Endodermal cell (in vitro differentiated cells): ENCODE measurements at regions not wholly inside any gene's neighbourhood (a gene's known extent, or its start where the extent isn't known, plus 50 kb on each side); places are given as distances from the start of the nearest gene placed in this dataset.

ENCODE experiments used
- DNase-seq: peaks from one replicate; pipeline ENCODE4 v3.0.0-alpha.2; 2017
- H3K27ac ChIP-seq: 2 replicates; pipeline ENCODE4 v1.5.1; 2013; ENCODE audit warnings: mild to moderate bottlenecking, low read depth, low read length, moderate library complexity
- H3K27me3 ChIP-seq: 2 replicates; pipeline ENCODE4 v1.6.1; 2013; ENCODE audit warnings: mild to moderate bottlenecking, low read length, moderate library complexity; ENCODE audit not compliant: insufficient read depth, control insufficient read depth, poor library complexity, severe bottlenecking
- H3K36me3 ChIP-seq: 2 replicates; pipeline ENCODE4 v1.7.0; 2013; ENCODE audit warnings: mild to moderate bottlenecking, low read length, moderate library complexity; ENCODE audit not compliant: control insufficient read depth, insufficient read depth
- H3K4me1 ChIP-seq: one replicate; pipeline ENCODE4 v1.7.0; 2013; ENCODE audit warnings: low read length; ENCODE audit not compliant: control insufficient read depth, insufficient read depth
- H3K4me3 ChIP-seq: 2 replicates; pipeline ENCODE4 v1.5.1; 2013; ENCODE audit warnings: mild to moderate bottlenecking, low read length, moderate library complexity
- H3K9ac ChIP-seq: 2 replicates; pipeline ENCODE4 v1.6.1; 2013; ENCODE audit warnings: mild to moderate bottlenecking, low read length, moderate library complexity; ENCODE audit not compliant: poor library complexity, severe bottlenecking; ENCODE audit errors: extremely low read depth
- H3K9me3 ChIP-seq: 2 replicates; pipeline ENCODE4 v1.6.1; 2013; ENCODE audit warnings: mild to moderate bottlenecking, low read length, moderate library complexity; ENCODE audit not compliant: control insufficient read depth
- H3K27ac Mint-ChIP-seq: 2 replicates; pipeline ENCODE4 v1.8.0; 2020; ENCODE audit warnings: mixed read lengths
- H3K27me3 Mint-ChIP-seq: 2 replicates; pipeline ENCODE4 v1.8.0; 2021; ENCODE audit warnings: mild to moderate bottlenecking, mixed read lengths; ENCODE audit not compliant: insufficient read depth
- H3K36me3 Mint-ChIP-seq: 2 replicates; pipeline ENCODE4 v1.8.0; 2020; ENCODE audit warnings: low read depth, mixed read lengths
- H3K4me1 Mint-ChIP-seq: 2 replicates; pipeline ENCODE4 v1.8.0; 2020; ENCODE audit warnings: mixed read lengths
- H3K4me3 Mint-ChIP-seq: 2 replicates; pipeline ENCODE4 v1.8.0; 2020; ENCODE audit warnings: mild to moderate bottlenecking, moderate library complexity, mixed read lengths
- H3K9me3 Mint-ChIP-seq: 2 replicates; pipeline ENCODE4 v1.8.0; 2020; ENCODE audit warnings: mild to moderate bottlenecking, mixed read lengths
- WGBS, 2 experiments: methylation state at CpG; one replicate each; pipeline versions ENCODE4 v1.1.5 to v1.1.7; 2013; ENCODE audit warnings: missing lambda C conversion rate in 2 of 2, mixed read lengths in 1 of 2; ENCODE audit not compliant: insufficient coverage in 1 of 2, insufficient read length in 1 of 2; 5-methylcytosine and 5-hydroxymethylcytosine counted together
- TF ChIP-seq, protein P1 (sequence below): fragments of 200-600 bp; sonication (generic); conservative IDR thresholded peaks from 2 replicates; pipeline ENCODE4 v1.5.0; 2021; ENCODE audit warnings: antibody characterized with exemption, mild to moderate bottlenecking

DNA sequence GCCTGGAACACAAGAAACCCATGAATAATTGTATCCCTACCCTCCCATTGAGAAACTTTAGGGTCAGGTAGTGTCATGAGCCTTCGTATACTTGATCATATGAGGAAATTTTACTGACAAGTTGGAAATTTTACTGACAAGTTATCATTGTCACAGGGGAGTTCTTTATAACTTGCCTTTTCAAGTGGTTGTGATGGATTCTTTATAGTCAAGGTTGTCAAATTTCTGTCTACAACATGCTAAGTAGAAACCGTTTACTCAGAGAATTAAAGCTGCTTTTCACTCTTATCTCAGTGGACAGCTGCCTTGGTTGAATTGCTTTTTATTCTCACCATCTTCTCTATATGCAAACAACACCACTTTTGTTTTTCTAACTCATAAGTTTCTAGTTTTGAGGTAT lies 1286.4 kb downstream of the EPHA7 start:
- Histone ChIP-seq H3K36me3 (no peaks in the 10 kb centered on the region), H3K4me3 (no peak overlapping the region), H3K9me3 (no peaks in the 10 kb centered on the region), H3K9ac (no peak overlapping the region), H3K27me3 (no peaks in the 10 kb centered on the region), H3K27ac (no peak overlapping the region), H3K4me1 (no peaks in the 10 kb centered on the region)
- Mint-ChIP-seq H3K4me3 (no peak overlapping the region), H3K9me3 (no peaks in the 10 kb centered on the region), H3K27ac (no peak overlapping the region), H3K27me3 (no peaks in the 10 kb centered on the region), H3K36me3 (no peaks in the 10 kb centered on the region), H3K4me1 (peaks cover 2% of the 10 kb centered on the region)
- 80 to 98% methylated on average over 1 to 2 of the region's 2 CpGs for WGBS, 2 experiments
- TF ChIP-seq, protein P1, sequence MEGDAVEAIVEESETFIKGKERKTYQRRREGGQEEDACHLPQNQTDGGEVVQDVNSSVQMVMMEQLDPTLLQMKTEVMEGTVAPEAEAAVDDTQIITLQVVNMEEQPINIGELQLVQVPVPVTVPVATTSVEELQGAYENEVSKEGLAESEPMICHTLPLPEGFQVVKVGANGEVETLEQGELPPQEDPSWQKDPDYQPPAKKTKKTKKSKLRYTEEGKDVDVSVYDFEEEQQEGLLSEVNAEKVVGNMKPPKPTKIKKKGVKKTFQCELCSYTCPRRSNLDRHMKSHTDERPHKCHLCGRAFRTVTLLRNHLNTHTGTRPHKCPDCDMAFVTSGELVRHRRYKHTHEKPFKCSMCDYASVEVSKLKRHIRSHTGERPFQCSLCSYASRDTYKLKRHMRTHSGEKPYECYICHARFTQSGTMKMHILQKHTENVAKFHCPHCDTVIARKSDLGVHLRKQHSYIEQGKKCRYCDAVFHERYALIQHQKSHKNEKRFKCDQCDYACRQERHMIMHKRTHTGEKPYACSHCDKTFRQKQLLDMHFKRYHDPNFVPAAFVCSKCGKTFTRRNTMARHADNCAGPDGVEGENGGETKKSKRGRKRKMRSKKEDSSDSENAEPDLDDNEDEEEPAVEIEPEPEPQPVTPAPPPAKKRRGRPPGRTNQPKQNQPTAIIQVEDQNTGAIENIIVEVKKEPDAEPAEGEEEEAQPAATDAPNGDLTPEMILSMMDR: no peak
- no peak for DNase-seq

DNA sequence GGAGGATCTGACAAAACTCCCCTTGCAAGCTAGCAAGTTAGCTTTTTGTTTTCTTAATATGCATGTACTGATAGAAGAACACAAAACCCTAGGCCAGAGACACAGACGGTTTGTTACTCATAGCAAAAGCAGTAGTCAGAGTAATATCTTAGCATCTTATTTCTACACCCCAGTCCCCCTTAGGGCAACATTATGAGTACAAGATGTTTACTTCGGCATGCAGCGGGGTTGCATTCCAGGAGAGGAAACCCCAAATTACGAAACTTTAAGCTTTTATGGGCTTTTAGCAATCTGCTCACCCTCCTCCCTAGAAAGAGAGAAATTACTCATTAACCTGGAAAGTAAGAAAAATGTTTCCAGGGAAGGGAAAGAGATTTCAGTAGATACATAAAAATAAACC lies 1286.9 kb downstream of the EPHA7 start:
- H3K9me3 Mint-ChIP-seq: no peaks in the 10 kb centered on the region
- TF ChIP-seq, protein P1: no peak
- WGBS, 2 experiments: 84 to 100% methylated on average over 1 to 4 of the region's 4 CpGs
- H3K4me3 ChIP-seq: no peak overlapping the region
- no peaks in the 10 kb centered on the region for H3K9me3 ChIP-seq
- DNase-seq: no peak
- no peaks in the 10 kb centered on the region for H3K36me3 Mint-ChIP-seq
- H3K27me3 Mint-ChIP-seq: no peaks in the 10 kb centered on the region
- peaks cover 2% of the 10 kb centered on the region for H3K4me1 Mint-ChIP-seq
- no peak overlapping the region for H3K27ac Mint-ChIP-seq
- no peak overlapping the region for H3K4me3 Mint-ChIP-seq
- no peak overlapping the region for H3K27ac ChIP-seq
- no peaks in the 10 kb centered on the region for H3K4me1 ChIP-seq
- no peaks in the 10 kb centered on the region for H3K36me3 ChIP-seq
- no peak overlapping the region for H3K9ac ChIP-seq
- H3K27me3 ChIP-seq: no peaks in the 10 kb centered on the region

DNA sequence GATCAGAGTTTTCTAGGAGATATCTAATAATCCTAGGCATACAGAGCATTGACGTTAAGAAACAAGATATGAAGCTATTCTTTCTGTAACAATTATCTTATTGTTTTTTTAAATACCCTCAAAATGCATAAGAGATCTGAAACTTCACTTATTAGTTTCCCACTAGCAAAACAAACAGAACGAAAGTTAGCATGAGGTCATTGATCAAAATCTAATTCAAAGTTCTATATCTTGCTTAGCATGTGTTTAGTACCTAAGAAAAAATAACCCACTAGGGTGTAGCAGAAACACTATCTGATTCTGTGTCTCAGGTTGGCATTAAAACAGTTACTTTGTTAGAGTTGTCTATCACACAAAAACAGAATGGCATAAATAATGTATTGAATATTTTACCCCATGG lies 1288.4 kb downstream of the EPHA7 start:
- Mint-ChIP-seq H3K4me1 (peaks cover 2% of the 10 kb centered on the region), H3K9me3 (no peaks in the 10 kb centered on the region), H3K27ac (no peak overlapping the region), H3K36me3 (no peaks in the 10 kb centered on the region), H3K27me3 (no peaks in the 10 kb centered on the region), H3K4me3 (no peak overlapping the region)
- Histone ChIP-seq H3K27ac (no peak overlapping the region), H3K9me3 (no peaks in the 10 kb centered on the region), H3K36me3 (no peaks in the 10 kb centered on the region), H3K27me3 (no peaks in the 10 kb centered on the region), H3K4me1 (no peaks in the 10 kb centered on the region), H3K4me3 (no peak overlapping the region), H3K9ac (no peak overlapping the region)
- TF ChIP-seq, protein P1: no peak
- no peak for DNase-seq
- 50 to 71% methylated on average over 1 to 2 of the region's 2 CpGs for WGBS, 2 experiments
